PC-3 (cell line): ENCODE measurements at regions not wholly inside any gene's neighbourhood (a gene's known extent, or its start where the extent isn't known, plus 50 kb on each side); places are given as distances from the start of the nearest gene placed in this dataset.
"Not testable (repeated sequence)": the region's sequence is repeated elsewhere in the genome, so short reads cannot be mapped to it uniquely, and the experiment has no call there.

Experiments used
- ATAC-seq: fragments of 200-7000 bp; cut with Tn5 transposase; 2 replicates; pipeline ENCODE4 v1.9.1; 2020; ENCODE audit warnings: mild to moderate bottlenecking, moderate library complexity
- BruUV-seq: library from RNA; stranded (reverse); fragments of 400-500 nt; replicated peaks from 2 replicates; lab custom pipeline; 2021; lab: Mats Ljungman, UMichigan
- CTCF ChIA-PET: fragments of 300-600 bp; sonication (Branson Sonifier 250); formaldehyde crosslinking; loops from one replicate; lab custom pipeline; 2022; ENCODE audit warnings: antibody characterized with exemption; lab: Charles Lee
- POLR2A ChIA-PET: fragments of 300-600 bp; sonication (Branson Sonifier 250); formaldehyde crosslinking; loops from one replicate; lab custom pipeline; 2022; ENCODE audit warnings: antibody characterized with exemption; ENCODE audit not compliant: unreplicated experiment; lab: Charles Lee
- DNase-seq: peaks from one replicate; pipeline ENCODE4 v3.0.0-alpha.2; 2015
- H2AFZ ChIP-seq: fragments of 300-600 bp; sonication (generic); 2 replicates; pipeline ENCODE4 v1.6.0; 2016; ENCODE audit warnings: antibody characterized with exemption, low read length
- H3F3A ChIP-seq: fragments of 300-600 bp; sonication (generic); one replicate; pipeline ENCODE4 v1.6.0; 2017; ENCODE audit warnings: antibody characterized with exemption, low read length, control low read depth, mild to moderate bottlenecking; ENCODE audit not compliant: unreplicated experiment
- H3K27ac ChIP-seq: fragments of 300-600 bp; sonication (generic); 2 replicates; pipeline ENCODE4 v1.5.1; 2016; ENCODE audit warnings: mild to moderate bottlenecking, low read length
- H3K27me3 ChIP-seq: fragments of 300-600 bp; sonication (generic); 2 replicates; pipeline ENCODE4 v1.6.1; 2016; ENCODE audit warnings: low read length, mixed read lengths
- H3K36me3 ChIP-seq: fragments of 300-600 bp; sonication (generic); 2 replicates; pipeline ENCODE4 v1.6.1; 2016; ENCODE audit warnings: low read depth, mixed run types, low read length, mixed read lengths
- H3K4me1 ChIP-seq: fragments of 300-600 bp; sonication (generic); 2 replicates; pipeline ENCODE4 v1.5.1; 2016; ENCODE audit warnings: low read length; ENCODE audit not compliant: insufficient read depth
- H3K4me2 ChIP-seq: fragments of 300-600 bp; sonication (generic); 2 replicates; pipeline ENCODE4 v1.6.0; 2016; ENCODE audit warnings: low read length
- H3K4me3 ChIP-seq: fragments of 300-600 bp; sonication (generic); 2 replicates; pipeline ENCODE4 v1.5.1; 2016; ENCODE audit warnings: mild to moderate bottlenecking, low read length, mixed read lengths
- H3K79me2 ChIP-seq: fragments of 300-600 bp; sonication (generic); 2 replicates; pipeline ENCODE4 v1.6.1; 2017; ENCODE audit warnings: low read length, mixed read lengths
- H3K9ac ChIP-seq: fragments of 300-600 bp; sonication (generic); 2 replicates; pipeline ENCODE4 v1.6.0; 2016; ENCODE audit warnings: mild to moderate bottlenecking, low read length
- H3K9me2 ChIP-seq: fragments of 300-600 bp; sonication (generic); replicated peaks from 2 replicates; pipeline ENCODE4 v1.6.1; 2016; ENCODE audit warnings: mixed run types, low read length, mixed read lengths
- H3K9me3 ChIP-seq: fragments of 300-600 bp; sonication (generic); 2 replicates; pipeline ENCODE4 v1.6.1; 2016; ENCODE audit warnings: low read length, mixed read lengths
- H4K20me1 ChIP-seq: fragments of 300-600 bp; sonication (generic); 2 replicates; pipeline ENCODE4 v1.6.1; 2016; ENCODE audit warnings: low read length, mixed read lengths
- EZH2 ChIP-seq: fragments of 300-600 bp; sonication (generic); IDR thresholded peaks from one replicate; pipeline ENCODE4 v1.6.1; 2017; ENCODE audit warnings: antibody characterized with exemption, mild to moderate bottlenecking, low read length; ENCODE audit not compliant: unreplicated experiment
- EZH2phosphoT487 ChIP-seq: fragments of 300-600 bp; sonication (generic); IDR thresholded peaks from 2 replicates; pipeline ENCODE4 v1.6.1; 2018; ENCODE audit warnings: mild to moderate bottlenecking, antibody characterized with exemption, low read length, borderline replicate concordance
- intact Hi-C: fragments of 100-400 bp; cut with micrococcal nuclease; formaldehyde crosslinking; loops from 2 replicates; pipeline ENCODE4 v1.9.0; 2023
- TF ChIP-seq, protein P1 (sequence below): fragments of 300-600 bp; sonication (generic); conservative IDR thresholded peaks from 2 replicates; pipeline ENCODE4 v1.5.1; 2017; ENCODE audit warnings: antibody characterized with exemption, low read depth, mild to moderate bottlenecking, low read length

DNA sequence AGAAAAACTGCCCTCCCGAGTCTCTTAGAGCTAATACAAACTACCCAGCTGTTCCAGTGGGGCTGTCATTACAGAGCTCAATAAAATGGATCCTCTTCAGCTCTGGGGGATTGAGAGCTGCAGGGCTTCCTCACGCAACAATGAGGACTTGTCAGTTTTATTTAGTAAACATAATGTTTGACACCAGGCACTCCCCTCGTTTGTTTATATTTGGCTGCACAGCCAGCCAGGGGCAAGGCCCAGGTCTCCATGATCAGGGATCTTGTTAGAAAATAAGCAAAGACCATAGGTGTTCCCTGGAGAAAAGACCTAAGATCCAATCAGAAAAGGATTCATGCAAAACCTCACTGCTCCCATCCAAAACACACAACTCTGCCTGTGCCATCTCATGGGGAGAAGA lies 158.2 kb downstream of the C1D start:
- no peaks in the 10 kb centered on the region for H3K9me2 ChIP-seq
- intact Hi-C loops, result no loop called here
- POLR2A ChIA-PET, result no interaction called here
- H2AFZ ChIP-seq, result no peak overlapping the region
- H3K4me1 ChIP-seq, result no peaks in the 10 kb centered on the region
- DNase-seq (no peak), ATAC-seq (no peak)
- no peak overlapping the region for H3K4me3 ChIP-seq
- no peaks in the 10 kb centered on the region for H3K79me2 ChIP-seq
- no peaks in the 10 kb centered on the region for H3K9me3 ChIP-seq
- no peaks in the 10 kb centered on the region for H3K36me3 ChIP-seq
- no peak overlapping the region for H3K4me2 ChIP-seq
- no TSS peak for BruUV-seq
- H3F3A ChIP-seq, result no peaks in the 10 kb centered on the region
- CTCF ChIA-PET, result no interaction called here
- H3K27me3 ChIP-seq, result no peaks in the 10 kb centered on the region
- H3K9ac ChIP-seq, result no peak overlapping the region
- no peak overlapping the region for H3K27ac ChIP-seq
- H4K20me1 ChIP-seq, result no peaks in the 10 kb centered on the region
- TF ChIP-seq EZH2phosphoT487 (no peak), EZH2 (no peak)
- TF ChIP-seq, protein P1, sequence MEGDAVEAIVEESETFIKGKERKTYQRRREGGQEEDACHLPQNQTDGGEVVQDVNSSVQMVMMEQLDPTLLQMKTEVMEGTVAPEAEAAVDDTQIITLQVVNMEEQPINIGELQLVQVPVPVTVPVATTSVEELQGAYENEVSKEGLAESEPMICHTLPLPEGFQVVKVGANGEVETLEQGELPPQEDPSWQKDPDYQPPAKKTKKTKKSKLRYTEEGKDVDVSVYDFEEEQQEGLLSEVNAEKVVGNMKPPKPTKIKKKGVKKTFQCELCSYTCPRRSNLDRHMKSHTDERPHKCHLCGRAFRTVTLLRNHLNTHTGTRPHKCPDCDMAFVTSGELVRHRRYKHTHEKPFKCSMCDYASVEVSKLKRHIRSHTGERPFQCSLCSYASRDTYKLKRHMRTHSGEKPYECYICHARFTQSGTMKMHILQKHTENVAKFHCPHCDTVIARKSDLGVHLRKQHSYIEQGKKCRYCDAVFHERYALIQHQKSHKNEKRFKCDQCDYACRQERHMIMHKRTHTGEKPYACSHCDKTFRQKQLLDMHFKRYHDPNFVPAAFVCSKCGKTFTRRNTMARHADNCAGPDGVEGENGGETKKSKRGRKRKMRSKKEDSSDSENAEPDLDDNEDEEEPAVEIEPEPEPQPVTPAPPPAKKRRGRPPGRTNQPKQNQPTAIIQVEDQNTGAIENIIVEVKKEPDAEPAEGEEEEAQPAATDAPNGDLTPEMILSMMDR, result no peak

DNA sequence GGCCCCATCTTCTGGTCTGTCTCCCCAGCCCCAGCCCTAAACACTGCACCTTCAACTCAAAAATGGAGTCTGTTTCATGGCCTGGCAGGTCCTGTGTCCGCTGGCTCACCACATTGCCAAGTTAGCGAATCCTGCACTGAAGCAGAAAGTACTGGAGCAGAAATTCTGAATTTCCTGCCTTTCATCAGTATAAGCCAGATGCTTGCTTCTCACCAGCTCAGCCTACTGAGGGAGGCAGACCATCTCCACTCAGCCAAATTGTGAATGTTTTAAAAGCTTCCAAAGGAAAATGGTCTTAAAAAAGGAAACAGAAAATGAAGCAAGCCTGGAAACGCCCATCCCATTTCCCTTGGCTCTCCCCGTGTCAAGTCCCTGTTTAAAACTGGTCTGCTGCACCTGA lies 157.8 kb downstream of the C1D start:
- Histone ChIP-seq H3K4me2 (no peak overlapping the region), H3K4me1 (no peaks in the 10 kb centered on the region), H3K27ac (no peak overlapping the region), H3K27me3 (no peaks in the 10 kb centered on the region), H4K20me1 (no peaks in the 10 kb centered on the region), H3K4me3 (no peak overlapping the region), H3K36me3 (no peaks in the 10 kb centered on the region), H3K9me2 (no peaks in the 10 kb centered on the region), H3K79me2 (no peaks in the 10 kb centered on the region), H3K9me3 (no peaks in the 10 kb centered on the region), H2AFZ (no peak overlapping the region), H3K9ac (no peak overlapping the region), H3F3A (no peaks in the 10 kb centered on the region)
- ChIA-PET CTCF (no interaction called here), POLR2A (no interaction called here)
- TF ChIP-seq EZH2phosphoT487 (no peak), EZH2 (no peak)
- TF ChIP-seq, protein P1, result no peak
- DNase-seq (no peak), ATAC-seq (no peak)
- no TSS peak for BruUV-seq
- intact Hi-C loops, result no loop called here

DNA sequence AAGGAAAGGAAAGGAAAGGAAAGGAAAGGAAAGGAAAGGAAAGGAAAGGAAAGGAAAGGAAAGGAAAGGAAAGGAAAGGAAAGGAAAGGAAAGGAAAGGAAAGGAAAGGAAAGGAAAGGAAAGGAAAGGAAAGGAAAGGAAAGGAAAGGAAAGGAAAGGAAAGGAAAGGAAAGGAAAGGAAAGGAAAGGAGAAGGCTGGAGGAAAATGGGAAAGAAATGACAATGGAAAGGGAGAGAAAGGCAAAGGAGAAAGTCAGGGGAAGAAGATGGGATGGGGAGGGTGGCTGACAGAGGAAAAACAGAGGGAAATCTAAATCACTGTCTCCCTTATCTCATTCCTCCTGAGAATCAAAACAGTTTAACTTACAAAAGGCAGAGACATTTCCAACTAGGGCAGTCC lies 156.3 kb downstream of the C1D start:
- CTCF ChIA-PET, POLR2A ChIA-PET, H3F3A ChIP-seq, H3K4me1 ChIP-seq, H3K9ac ChIP-seq, intact Hi-C loops, H3K9me3 ChIP-seq, DNase-seq, H3K4me3 ChIP-seq, H3K9me2 ChIP-seq, H3K4me2 ChIP-seq, H2AFZ ChIP-seq, H3K27ac ChIP-seq, ATAC-seq, H3K27me3 ChIP-seq, H3K79me2 ChIP-seq, H4K20me1 ChIP-seq, BruUV-seq, H3K36me3 ChIP-seq: not testable (repeated sequence)
